Gastrocnemius medialis (tissue), 4 donors: ENCODE measurements at regions not wholly inside any gene's neighbourhood (a gene's known extent, or its start where the extent isn't known, plus 50 kb on each side); places are given as distances from the start of the nearest gene placed in this dataset.

ENCODE experiments used
- ATAC-seq, 2 donors: fragments of 150-250 bp; one replicate each; pipeline ENCODE4 v1.9.1; 2016
- DNase-seq, 2 donors: peaks; one replicate each; pipeline ENCODE4 v3.0.0-alpha.2; 2019
- H3K27ac ChIP-seq, 4 donors: fragments of 200-600 bp; sonication (generic); 1 replicate in 1 of 4; 2 replicates in 3 of 4; pipeline ENCODE4 v1.5.1; 2016 to 2018; ENCODE audit warnings: mild to moderate bottlenecking in 2 of 4, moderate library complexity in 1 of 4
- H3K27me3 ChIP-seq, 3 donors: fragments of 200-600 bp; sonication (generic) in 2 of 3; 1 replicate in 1 of 3; 2 replicates in 2 of 3; pipeline versions ENCODE4 v1.5.1 to v1.6.0; 2016 to 2019; ENCODE audit warnings: mild to moderate bottlenecking in 1 of 3, moderate library complexity in 1 of 3
- H3K36me3 ChIP-seq, 2 donors: fragments of 200-600 bp; sonication (generic) in 1 of 2; one replicate each; pipeline ENCODE4 v1.5.1; 2017 to 2018
- H3K4me1 ChIP-seq, 2 donors: fragments of 200-600 bp; sonication (generic) in 1 of 2; one replicate each; pipeline ENCODE4 v1.5.1; 2016 to 2017; ENCODE audit warnings: mild to moderate bottlenecking in 2 of 2
- H3K4me3 ChIP-seq, 4 donors: fragments of 200-600 bp; sonication (generic) in 3 of 4; 1 replicate in 1 of 4; 2 replicates in 3 of 4; pipeline ENCODE4 v1.5.1; 2016 to 2019; ENCODE audit warnings: mild to moderate bottlenecking in 2 of 4
- H3K9me3 ChIP-seq, 3 donors: fragments of 200-600 bp; sonication (generic) in 2 of 3; 1 replicate in 1 of 3; 2 replicates in 2 of 3; pipeline ENCODE4 v1.5.1; 2016 to 2019
- POLR2A ChIP-seq, 2 donors: fragments of 450-650 bp; IDR thresholded peaks; one replicate each; pipeline ENCODE4 v1.6.1; 2017; ENCODE audit warnings: antibody characterized with exemption in 2 of 2, mild to moderate bottlenecking in 2 of 2, moderate library complexity in 2 of 2
- in situ Hi-C, 4 donors: fragments of 200-750 bp; cut with MboI; loops; one replicate each; pipeline versions ENCODE4 v1.15.0 to v1.8.0; 2017; ENCODE audit warnings: low sequenced_read_pairs in 4 of 4
- intact Hi-C: fragments of 100-400 bp; cut with DNase I; formaldehyde crosslinking; loops from one replicate; pipeline ENCODE4 v1.15.1; 2023; ENCODE audit warnings: low total_unique reads
- TF ChIP-seq, protein P1 (sequence below), 5 experiments: fragments of 450-650 bp in 3 of 5; fragments of 200-600 bp in 2 of 5; sonication (generic) in 2 of 5; IDR thresholded peaks in 4 of 5; conservative IDR thresholded peaks in 1 of 5; 1 replicate in 4 of 5; 2 replicates in 1 of 5; pipeline ENCODE4 v1.5.1; 2016 to 2019; ENCODE audit warnings: antibody characterized with exemption in 5 of 5, mild to moderate bottlenecking in 3 of 5, moderate library complexity in 3 of 5

DNA sequence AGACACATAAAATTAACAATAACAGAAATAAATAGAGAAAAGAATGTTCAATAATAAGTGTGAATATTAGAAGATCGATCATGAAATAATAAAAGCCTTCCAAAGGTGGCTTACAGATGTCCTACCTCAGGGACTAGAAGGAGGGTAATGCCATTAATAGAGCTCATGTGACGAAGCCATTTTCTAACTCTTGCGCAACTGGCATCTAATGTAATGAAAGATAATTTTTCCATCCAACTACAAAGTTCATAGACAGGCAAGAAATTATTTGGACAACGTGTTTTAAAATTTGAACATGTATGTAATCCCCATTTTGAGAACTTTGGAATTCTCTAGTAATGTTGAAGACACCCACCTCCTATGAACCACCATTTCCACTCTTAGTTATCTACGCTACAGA, 1394.3 kb upstream of the LRRTM3 start:
- intact Hi-C loops: no loop called here

DNA sequence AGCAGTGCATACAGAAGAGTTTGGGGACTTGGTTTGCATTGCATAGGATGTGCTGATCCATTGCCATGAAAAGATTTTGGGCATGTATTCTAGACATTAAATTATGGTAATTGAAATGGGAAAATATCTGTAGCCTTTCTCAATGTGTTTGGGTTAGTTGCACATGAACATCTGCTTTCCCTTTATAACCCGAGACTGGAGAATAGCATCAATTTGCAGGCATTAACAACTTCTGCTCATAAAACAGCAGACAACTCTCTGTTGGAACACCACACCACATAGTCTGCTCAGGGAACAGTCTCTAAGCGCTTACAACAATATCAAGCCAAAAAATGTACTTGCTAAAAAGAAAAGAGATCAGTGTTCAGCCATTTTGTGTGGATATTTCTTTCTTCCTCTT, 1391.1 kb upstream of the LRRTM3 start:
- TF ChIP-seq POLR2A (IDR thresholded peaks at IDR 0.05): no peak
- TF ChIP-seq, protein P1, sequence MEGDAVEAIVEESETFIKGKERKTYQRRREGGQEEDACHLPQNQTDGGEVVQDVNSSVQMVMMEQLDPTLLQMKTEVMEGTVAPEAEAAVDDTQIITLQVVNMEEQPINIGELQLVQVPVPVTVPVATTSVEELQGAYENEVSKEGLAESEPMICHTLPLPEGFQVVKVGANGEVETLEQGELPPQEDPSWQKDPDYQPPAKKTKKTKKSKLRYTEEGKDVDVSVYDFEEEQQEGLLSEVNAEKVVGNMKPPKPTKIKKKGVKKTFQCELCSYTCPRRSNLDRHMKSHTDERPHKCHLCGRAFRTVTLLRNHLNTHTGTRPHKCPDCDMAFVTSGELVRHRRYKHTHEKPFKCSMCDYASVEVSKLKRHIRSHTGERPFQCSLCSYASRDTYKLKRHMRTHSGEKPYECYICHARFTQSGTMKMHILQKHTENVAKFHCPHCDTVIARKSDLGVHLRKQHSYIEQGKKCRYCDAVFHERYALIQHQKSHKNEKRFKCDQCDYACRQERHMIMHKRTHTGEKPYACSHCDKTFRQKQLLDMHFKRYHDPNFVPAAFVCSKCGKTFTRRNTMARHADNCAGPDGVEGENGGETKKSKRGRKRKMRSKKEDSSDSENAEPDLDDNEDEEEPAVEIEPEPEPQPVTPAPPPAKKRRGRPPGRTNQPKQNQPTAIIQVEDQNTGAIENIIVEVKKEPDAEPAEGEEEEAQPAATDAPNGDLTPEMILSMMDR (IDR thresholded peaks at IDR 0.05 in 4 of 5, conservative IDR thresholded peaks at IDR 0.05 in 1 of 5): no peak

More for the DNA sequence above, 1394.3 kb upstream of the LRRTM3 start:
- H3K27me3 ChIP-seq: no peaks in the 10 kb centered on the region
- no peak for TF ChIP-seq POLR2A (IDR thresholded peaks at IDR 0.05)
- TF ChIP-seq, protein P1 (IDR thresholded peaks at IDR 0.05 in 4 of 5, conservative IDR thresholded peaks at IDR 0.05 in 1 of 5): no peak
- H3K36me3 ChIP-seq: no peaks in the 10 kb centered on the region
- no peaks in the 10 kb centered on the region for H3K9me3 ChIP-seq
- H3K27ac ChIP-seq: no peak overlapping the region
- no peak for ATAC-seq
- in situ Hi-C loops: no loop called here
- H3K4me3 ChIP-seq: no peak overlapping the region
- H3K4me1 ChIP-seq: no peaks in the 10 kb centered on the region
- no peak for DNase-seq

DNA sequence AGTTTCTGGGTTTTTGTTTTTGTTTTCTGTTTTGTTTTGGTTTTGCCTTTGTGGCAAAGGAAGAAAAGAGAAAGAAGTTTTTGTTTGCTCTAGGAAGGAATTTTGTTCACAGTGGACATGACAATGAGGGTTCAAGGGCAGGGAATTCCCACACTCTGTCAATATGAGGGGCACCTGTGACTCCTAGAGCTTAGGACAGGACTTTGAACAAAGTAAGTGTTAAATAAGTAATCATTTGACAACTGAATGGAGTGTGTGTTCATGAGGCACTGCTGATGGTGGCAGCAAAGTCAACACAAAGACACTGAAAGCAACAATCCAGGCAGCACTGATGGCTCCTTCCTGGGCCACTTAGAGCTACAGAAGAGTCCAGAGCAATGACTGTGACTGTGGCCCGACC, 1381.1 kb upstream of the LRRTM3 start:
- intact Hi-C loops: no loop called here
- H3K9me3 ChIP-seq: no peaks in the 10 kb centered on the region
- H3K27me3 ChIP-seq: no peaks in the 10 kb centered on the region
- no peak for TF ChIP-seq POLR2A (IDR thresholded peaks at IDR 0.05)
- TF ChIP-seq, protein P1 (IDR thresholded peaks at IDR 0.05 in 4 of 5, conservative IDR thresholded peaks at IDR 0.05 in 1 of 5): no peak
- no peaks in the 10 kb centered on the region for H3K4me1 ChIP-seq
- in situ Hi-C loops: no loop called here
- DNase-seq (no peak), ATAC-seq (no peak)
- H3K36me3 ChIP-seq: no peaks in the 10 kb centered on the region
- no peak overlapping the region for H3K27ac ChIP-seq
- no peak overlapping the region for H3K4me3 ChIP-seq

More for the DNA sequence above, 1391.1 kb upstream of the LRRTM3 start:
- Histone ChIP-seq H3K27me3 (no peaks in the 10 kb centered on the region), H3K36me3 (no peaks in the 10 kb centered on the region), H3K4me1 (no peaks in the 10 kb centered on the region), H3K27ac (no peak overlapping the region), H3K4me3 (no peak overlapping the region), H3K9me3 (no peaks in the 10 kb centered on the region)
- intact Hi-C loops: no loop called here
- DNase-seq (no peak), ATAC-seq (no peak)
- in situ Hi-C loops: no loop called here

DNA sequence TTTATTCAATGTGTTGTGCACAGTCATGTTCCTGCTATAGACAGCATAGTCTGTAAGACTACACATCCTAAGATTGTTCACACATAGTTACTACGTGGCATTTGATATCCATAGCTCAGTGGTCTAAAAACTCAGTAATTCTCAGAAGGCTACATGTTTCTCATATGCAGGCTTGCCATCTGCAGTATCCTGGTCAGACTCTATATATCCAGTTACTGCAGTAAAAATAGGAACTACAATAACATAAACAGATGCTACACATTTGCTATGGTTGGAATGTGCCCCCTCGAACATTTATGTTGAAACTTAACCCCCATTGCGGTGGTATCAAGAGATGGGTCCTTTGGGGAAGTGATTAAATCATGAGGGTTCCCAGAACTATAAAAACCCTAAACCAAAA, 1377.8 kb upstream of the LRRTM3 start:
- DNase-seq (no peak), ATAC-seq (no peak)
- no peaks in the 10 kb centered on the region for H3K4me1 ChIP-seq
- in situ Hi-C loops: no loop called here
- no peak overlapping the region for H3K4me3 ChIP-seq
- H3K27me3 ChIP-seq: no peaks in the 10 kb centered on the region
- no peaks in the 10 kb centered on the region for H3K9me3 ChIP-seq
- H3K27ac ChIP-seq: no peak overlapping the region
- no peaks in the 10 kb centered on the region for H3K36me3 ChIP-seq
- intact Hi-C loops: no loop called here
- TF ChIP-seq, protein P1 (IDR thresholded peaks at IDR 0.05 in 4 of 5, conservative IDR thresholded peaks at IDR 0.05 in 1 of 5): no peak
- no peak for TF ChIP-seq POLR2A (IDR thresholded peaks at IDR 0.05)

DNA sequence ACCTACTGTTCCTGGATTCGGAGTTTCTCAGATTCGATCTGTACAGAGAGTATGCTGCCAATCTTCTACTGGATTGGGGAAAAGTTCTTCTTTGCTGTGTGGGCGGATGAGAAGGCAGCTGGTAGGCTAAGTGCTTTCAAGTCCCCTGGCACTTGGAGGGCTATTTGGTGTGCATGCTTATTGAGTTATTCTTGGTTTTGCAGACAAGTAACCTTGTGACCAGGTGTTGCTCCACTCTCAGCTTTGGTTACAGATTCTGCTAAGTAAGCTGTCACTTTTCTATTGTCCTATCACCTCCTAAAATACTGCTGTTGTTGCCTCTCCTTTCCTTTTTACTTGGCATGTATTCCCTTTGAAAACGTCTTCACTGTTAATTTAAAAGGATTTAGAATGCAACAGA, 1375.1 kb upstream of the LRRTM3 start:
- in situ Hi-C loops: no loop called here

More for the DNA sequence above, 1375.1 kb upstream of the LRRTM3 start:
- H3K27me3 ChIP-seq: no peaks in the 10 kb centered on the region
- H3K36me3 ChIP-seq: no peaks in the 10 kb centered on the region
- no peaks in the 10 kb centered on the region for H3K9me3 ChIP-seq
- no peak for TF ChIP-seq POLR2A (IDR thresholded peaks at IDR 0.05)
- TF ChIP-seq, protein P1 (IDR thresholded peaks at IDR 0.05 in 4 of 5, conservative IDR thresholded peaks at IDR 0.05 in 1 of 5): no peak
- H3K27ac ChIP-seq: no peak overlapping the region
- H3K4me1 ChIP-seq: no peaks in the 10 kb centered on the region
- no peak for DNase-seq
- no peak for ATAC-seq
- intact Hi-C loops: no loop called here
- H3K4me3 ChIP-seq: no peak overlapping the region
